SIG-M5 treated with dmso at 0.1 percent for 504 hours (cell line): ENCODE measurements at regions not wholly inside any gene's neighbourhood (a gene's known extent, or its start where the extent isn't known, plus 50 kb on each side); places are given as distances from the start of the nearest gene placed in this dataset.
"Not testable (repeated sequence)": the region's sequence is repeated elsewhere in the genome, so short reads cannot be mapped to it uniquely, and the experiment has no call there.

Experiments
- DNase-seq: peaks from one replicate; lab custom pipeline; 2025; ENCODE audit not compliant: unreplicated experiment; lab: John Stamatoyannopoulos, UW

DNA sequence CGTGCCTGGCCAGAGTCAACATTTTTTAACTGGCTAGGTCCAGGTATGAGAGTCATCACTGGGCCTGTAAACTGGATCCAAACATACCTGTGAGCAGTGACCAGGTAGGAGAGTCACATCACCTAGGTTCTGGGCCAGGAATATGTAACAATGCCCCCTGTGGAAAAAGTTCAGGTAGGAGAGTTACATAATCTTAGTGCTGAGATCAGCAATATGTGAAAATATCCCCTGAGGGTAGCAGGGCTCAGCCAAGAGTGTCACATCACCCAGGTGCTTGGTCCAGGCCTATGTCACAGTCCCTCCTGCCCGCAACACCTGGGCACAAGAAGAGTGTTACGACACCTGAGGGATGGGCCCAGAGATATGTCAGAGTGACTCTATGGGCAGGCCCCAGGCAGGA lies 2104.7 kb downstream of the TP53TG3F start:
- no peak for DNase-seq

GRCh38 chr16:35564889-35565288 lies 2105.5 kb downstream of the TP53TG3F start:
- DNase-seq, result no peak

- no peak for DNase-seq
These were observed 2106.2 kb downstream of the TP53TG3F start for GRCh38 chr16:35565626-35566025.

DNA sequence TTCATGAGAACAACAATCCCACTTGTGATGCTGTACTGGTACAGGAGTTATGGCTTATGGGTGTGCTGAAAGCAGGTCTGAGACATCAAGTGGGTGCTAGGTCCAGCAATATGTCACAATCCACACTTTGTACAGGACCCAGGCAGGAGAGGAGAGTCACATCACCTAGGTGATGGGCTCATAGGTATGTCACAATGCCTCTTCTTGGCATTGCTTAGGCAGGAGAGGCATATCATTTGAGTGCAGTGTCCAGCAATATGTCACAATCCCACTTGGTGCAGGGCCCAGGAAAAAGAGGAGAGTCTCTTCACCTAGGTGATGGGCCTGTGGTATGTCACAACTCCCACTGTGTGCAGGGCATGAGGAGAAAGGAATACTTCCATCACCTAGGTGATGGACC lies 2110.0 kb downstream of the TP53TG3F start:
- no peak for DNase-seq

GRCh38 chr16:35570946-35571345 lies 2111.5 kb downstream of the TP53TG3F start:
- no peak for DNase-seq

GRCh38 chr16:35572186-35572585 lies 2112.8 kb downstream of the TP53TG3F start:
- no peak for DNase-seq

DNA sequence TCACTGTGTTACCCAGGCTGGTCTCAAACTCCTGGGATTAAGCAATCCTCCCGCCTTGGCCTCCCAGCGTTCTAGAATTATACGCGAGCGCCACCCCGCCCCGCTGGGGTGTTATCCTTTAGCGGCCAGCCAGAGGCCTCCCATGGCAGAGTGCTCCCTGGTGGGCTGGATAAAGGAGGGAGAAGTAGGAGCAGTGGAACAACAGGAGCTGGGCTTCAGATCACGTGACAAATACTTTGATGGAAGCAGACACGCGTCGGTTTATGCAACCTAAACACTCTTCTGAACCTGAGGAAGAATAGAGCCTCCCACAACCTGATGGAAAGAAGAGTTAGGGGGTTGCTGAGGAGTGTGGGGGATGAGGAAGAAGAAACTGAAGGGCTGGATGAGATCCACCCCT lies 2114.0 kb downstream of the TP53TG3F start:
- DNase-seq, result no peak

DNA sequence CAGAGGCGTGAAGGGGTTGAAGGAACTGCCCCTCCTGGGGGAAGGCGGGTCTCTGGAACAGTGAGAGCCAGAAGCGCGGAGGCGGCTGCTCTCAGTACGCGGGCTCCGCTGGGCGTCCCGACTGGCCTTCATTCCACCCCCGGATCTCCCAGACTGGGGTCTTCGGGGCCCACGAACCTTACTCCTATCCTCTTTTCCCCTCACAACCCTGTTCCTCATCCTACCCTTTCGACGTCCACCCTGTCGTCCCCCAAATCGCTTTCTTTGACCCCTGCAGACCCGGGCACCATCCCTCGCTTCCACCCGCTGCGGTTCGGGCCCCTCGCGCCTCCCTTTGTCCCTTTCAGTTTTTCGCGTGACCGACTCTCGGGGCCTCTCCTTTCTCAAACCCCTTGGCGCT lies 2114.6 kb downstream of the TP53TG3F start:
- no peak for DNase-seq

GRCh38 chr16:35574454-35575431 lies 2115.3 kb downstream of the TP53TG3F start:
- DNase-seq, result no peak

DNA sequence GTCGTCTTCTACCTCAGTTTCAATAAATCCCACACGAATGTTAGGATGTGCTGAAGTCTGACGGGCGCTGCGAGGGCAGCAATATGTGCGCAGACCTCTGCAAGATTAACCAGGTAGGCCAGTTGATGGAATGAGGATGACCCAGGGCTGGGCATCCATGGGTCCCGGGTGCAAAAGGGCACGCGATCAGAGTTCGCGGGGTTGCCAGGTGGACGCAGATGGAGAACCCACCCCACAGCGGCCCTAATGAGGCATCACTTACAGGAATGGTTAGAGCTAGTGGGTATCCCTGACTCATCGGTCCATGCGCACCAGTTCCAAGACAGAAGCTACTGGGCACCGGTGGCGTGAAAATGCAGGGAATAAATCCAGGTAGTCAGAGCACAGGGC lies 2116.0 kb downstream of the TP53TG3F start:
- no peak for DNase-seq

- DNase-seq, result no peak
These were observed 2126.0 kb downstream of the TP53TG3F start for GRCh38 chr16:35585411-35585810.

GRCh38 chr16:35590913-35591312 lies 2131.5 kb downstream of the TP53TG3F start:
- not testable (repeated sequence) for DNase-seq

DNA sequence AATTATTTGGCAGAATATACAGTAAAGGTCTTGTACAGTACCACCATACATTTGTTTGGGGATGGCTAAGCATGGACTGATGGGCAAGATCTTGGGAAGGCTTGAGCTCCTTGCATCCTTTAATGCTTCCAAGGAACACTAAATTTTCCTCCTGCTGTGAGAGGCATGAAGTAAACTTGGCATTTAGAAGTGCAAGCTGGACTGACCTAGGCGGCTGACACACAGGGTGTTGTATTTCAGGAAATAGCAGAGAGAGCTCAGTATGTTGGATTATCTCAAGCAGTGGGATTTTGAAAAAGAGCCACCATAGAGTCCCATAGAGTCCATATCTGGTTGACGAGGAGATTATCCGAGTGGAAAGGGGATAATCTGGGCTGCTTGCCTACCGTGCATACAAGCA lies 2137.1 kb downstream of the TP53TG3F start:
- DNase-seq, result no peak

DNA sequence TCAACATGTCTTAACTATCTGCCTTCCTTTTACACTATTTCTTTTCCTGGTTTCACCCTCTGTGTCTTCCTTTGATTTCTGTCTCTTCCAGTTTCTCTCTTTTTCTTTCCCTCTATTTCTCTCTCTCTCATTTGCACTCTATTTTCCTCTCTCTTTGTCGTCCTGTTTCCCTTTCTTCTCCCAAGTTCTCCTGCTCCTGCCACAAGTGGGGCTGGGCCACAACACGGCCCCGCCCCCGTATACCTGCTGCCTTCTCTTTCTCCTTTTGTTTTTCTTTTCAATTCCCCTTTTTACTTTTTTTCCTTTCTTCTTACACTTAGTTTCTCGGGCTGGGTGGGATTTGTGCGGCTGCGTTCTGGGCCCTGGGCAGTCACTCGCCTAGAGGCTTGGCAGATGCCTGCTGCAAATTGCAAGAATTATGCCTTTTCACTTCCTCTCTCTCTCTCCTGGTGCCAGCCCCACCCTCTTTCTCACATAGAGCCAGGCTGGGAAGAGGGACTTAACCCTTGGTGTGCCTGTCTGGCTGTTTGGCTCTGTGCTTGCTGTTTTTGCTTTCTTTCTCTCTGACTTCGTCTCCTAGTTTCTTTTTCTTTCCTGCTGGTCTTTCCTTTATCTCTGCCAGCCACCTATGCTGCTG lies 2139.4 kb downstream of the TP53TG3F start:
- DNase-seq, result no peak

- no peak for DNase-seq
These were observed 2140.2 kb downstream of the TP53TG3F start for GRCh38 chr16:35599429-35600160.

GRCh38 chr16:35600161-35600555 lies 2140.7 kb downstream of the TP53TG3F start:
- DNase-seq, result not testable (repeated sequence)

DNA sequence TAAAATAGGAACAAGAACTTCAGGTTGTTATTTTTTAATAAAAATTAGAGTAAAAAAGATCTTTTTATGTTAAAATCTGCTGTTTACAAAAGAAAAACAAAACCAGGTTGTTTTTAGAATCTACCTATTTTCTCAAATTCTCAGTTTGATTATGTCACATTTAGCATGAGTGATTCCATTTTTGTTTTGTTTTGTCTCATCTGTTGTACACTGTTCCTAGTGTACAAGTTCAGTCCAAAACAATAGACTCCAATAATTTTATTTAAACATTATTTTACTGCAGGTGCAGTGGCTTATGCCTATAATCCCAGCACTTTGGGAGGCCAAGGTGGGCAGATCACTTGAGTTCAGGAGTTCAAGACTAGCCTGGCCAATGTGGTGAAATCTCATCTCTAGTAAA lies 2142.7 kb downstream of the TP53TG3F start:
- DNase-seq, result no peak

- not testable (repeated sequence) for DNase-seq
These were observed 2144.0 kb downstream of the TP53TG3F start for GRCh38 chr16:35603371-35603770.

DNA sequence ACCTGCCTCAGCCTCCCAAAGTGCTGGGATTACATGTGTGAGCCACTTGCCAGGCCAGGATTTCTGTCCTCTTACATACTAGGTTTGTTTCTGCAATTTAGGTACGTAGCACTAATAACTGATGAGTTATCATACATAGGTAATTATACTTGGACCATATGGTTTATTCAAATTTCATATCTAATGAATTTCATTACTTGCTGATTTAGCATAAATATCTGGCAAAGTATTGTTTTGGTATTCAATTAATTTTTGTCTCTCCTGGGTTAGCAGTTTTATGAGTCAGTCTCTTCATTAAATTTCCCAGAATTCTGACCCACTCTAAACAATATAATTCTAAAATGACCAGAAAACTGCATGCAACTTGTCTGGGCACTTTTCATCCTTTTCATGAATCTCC lies 2146.5 kb downstream of the TP53TG3F start:
- no peak for DNase-seq

GRCh38 chr16:35614883-35615282 lies 2155.5 kb downstream of the TP53TG3F start:
- not testable (repeated sequence) for DNase-seq

GRCh38 chr16:35619176-35619575 lies 2159.8 kb downstream of the TP53TG3F start:
- not testable (repeated sequence) for DNase-seq

- no peak for DNase-seq
These were observed 2166.6 kb downstream of the TP53TG3F start for GRCh38 chr16:35626041-35626440.
